NAMALWA (cell line): ENCODE measurements at regions not wholly inside any gene's neighbourhood (a gene's known extent, or its start where the extent isn't known, plus 50 kb on each side); places are given as distances from the start of the nearest gene placed in this dataset.

Experiments used
- DNase-seq: peaks from one replicate; pipeline ENCODE4 v3.0.0-alpha.2; 2015; ENCODE audit warnings: low spot score

GRCh38 chr1:30514137-30514654 lies 209.2 kb downstream of the MATN1 start:
- DNase-seq: no peak

GRCh38 chr1:30513396-30514136 lies 209.8 kb downstream of the MATN1 start:
- no peak for DNase-seq

GRCh38 chr1:30512914-30513265 lies 210.5 kb downstream of the MATN1 start:
- DNase-seq: no peak

- DNase-seq: no peak
These were observed 211.1 kb downstream of the MATN1 start for GRCh38 chr1:30511991-30512913.

- no peak for DNase-seq
These were observed 211.8 kb downstream of the MATN1 start for GRCh38 chr1:30511563-30511962.

GRCh38 chr1:30511106-30511505 lies 212.3 kb downstream of the MATN1 start:
- no peak for DNase-seq

- DNase-seq: no peak
These were observed 213.7 kb downstream of the MATN1 start for GRCh38 chr1:30509670-30510069.

- DNase-seq: no peak
These were observed 214.8 kb downstream of the MATN1 start for GRCh38 chr1:30508611-30509010.

GRCh38 chr1:30508175-30508448 lies 215.3 kb downstream of the MATN1 start:
- DNase-seq: no peak

- DNase-seq: no peak
These were observed 215.8 kb downstream of the MATN1 start for GRCh38 chr1:30507401-30508174.

GRCh38 chr1:30507016-30507312 lies 216.4 kb downstream of the MATN1 start:
- DNase-seq: no peak

GRCh38 chr1:30506291-30507015 lies 216.9 kb downstream of the MATN1 start:
- no peak for DNase-seq

GRCh38 chr1:30505853-30506252 lies 217.5 kb downstream of the MATN1 start:
- no peak for DNase-seq

- DNase-seq: no peak
These were observed 230.9 kb downstream of the MATN1 start for GRCh38 chr1:30492451-30492850.

GRCh38 chr1:30491831-30492230 lies 231.6 kb downstream of the MATN1 start:
- no peak for DNase-seq

- no peak for DNase-seq
These were observed 232.8 kb downstream of the MATN1 start for GRCh38 chr1:30490554-30491053.

GRCh38 chr1:30489737-30490389 lies 233.5 kb downstream of the MATN1 start:
- no peak for DNase-seq

GRCh38 chr1:30488324-30488913 lies 235.0 kb downstream of the MATN1 start:
- DNase-seq: no peak

- no peak for DNase-seq
These were observed 236.3 kb downstream of the MATN1 start for GRCh38 chr1:30487042-30487441.

GRCh38 chr1:30485072-30485471 lies 238.3 kb downstream of the MATN1 start:
- no peak for DNase-seq

- DNase-seq: no peak
These were observed 238.7 kb downstream of the MATN1 start for GRCh38 chr1:30484668-30485067.
